HepG2 (cell line): ENCODE measurements at regions not wholly inside any gene's neighbourhood (a gene's known extent, or its start where the extent isn't known, plus 50 kb on each side); places are given as distances from the start of the nearest gene placed in this dataset.

Experiments
- ATAC-seq: fragments of 200-7000 bp; cut with Tn5 transposase; 3 replicates; pipeline ENCODE4 v1.9.1; 2020; ENCODE audit warnings: mild to moderate bottlenecking, moderate library complexity
- BruUV-seq: library from RNA; stranded (reverse); fragments of 400-500 nt; replicated peaks from 2 replicates; lab custom pipeline; 2021; lab: Mats Ljungman, UMichigan
- CTCF ChIA-PET: fragments of 300-600 bp; formaldehyde crosslinking; extraction: SDS; loops from one replicate; lab custom pipeline; 2021; ENCODE audit warnings: low total read pairs, inconsistent platforms, low intra/inter-chr PET ratio; lab: Yijun Ruan, JAX
- POLR2A ChIA-PET: fragments of 350-600 bp; sonication (Branson Sonifier 250); formaldehyde crosslinking; loops from one replicate; lab custom pipeline; 2020; ENCODE audit warnings: antibody characterized with exemption, inconsistent platforms; lab: Yijun Ruan, JAX
- DNase-seq: peaks from one replicate; pipeline ENCODE4 v3.0.0-alpha.2; 2015; ENCODE audit warnings: low spot score
- FAIRE-seq: peaks from 3 replicates; lab custom pipeline; 2011; peaks lifted over from hg19 to GRCh38; lab: Jason Lieb, UNC
- H2AFZ ChIP-seq: one replicate; pipeline ENCODE4 v1.6.1; 2011; ENCODE audit warnings: low read length, inconsistent platforms
- H3K27ac ChIP-seq: fragments of 300-600 bp; 3 replicates; pipeline ENCODE4 v1.8.0; 2011; ENCODE audit warnings: mixed run types, mild to moderate bottlenecking, mixed read lengths, low read length, inconsistent platforms; ENCODE audit not compliant: insufficient read depth; ENCODE audit errors: extremely low read length
- H3K27me3 ChIP-seq, 2 experiments: fragments of 200-600 bp in 1 of 2; 2 replicates in 1 of 2; 3 replicates in 1 of 2; pipeline versions ENCODE4 v1.6.0 to v1.8.0; 2011; ENCODE audit warnings: low read length in 2 of 2, mild to moderate bottlenecking in 2 of 2, moderate library complexity in 2 of 2, inconsistent platforms in 1 of 2; ENCODE audit not compliant: insufficient read depth in 2 of 2, control insufficient read depth in 1 of 2
- H3K36me3 ChIP-seq, 2 experiments: fragments of 200-600 bp in 1 of 2; replicated peaks in 1 of 2; 2 replicates in 1 of 2; 3 replicates in 1 of 2; pipeline versions ENCODE4 v1.5.1 to v1.8.0; 2011; ENCODE audit warnings: low read length in 2 of 2, inconsistent platforms in 1 of 2; ENCODE audit not compliant: insufficient read depth in 2 of 2, control insufficient read depth in 1 of 2
- H3K4me1 ChIP-seq: 2 replicates; pipeline ENCODE4 v1.5.1; 2012; ENCODE audit warnings: low read length, inconsistent platforms; ENCODE audit not compliant: insufficient read depth
- H3K4me2 ChIP-seq: 2 replicates; pipeline ENCODE4 v1.6.0; 2011; ENCODE audit warnings: low read depth, low read length, inconsistent platforms
- H3K4me3 ChIP-seq, 3 experiments: fragments of 200-600 bp in 1 of 3; sonication (generic), shearing (Covaris generic) in 1 of 3; replicated peaks in 1 of 3; 2 replicates each; pipeline ENCODE4 v1.5.1; 2011 to 2016; ENCODE audit warnings: low read length in 3 of 3, inconsistent platforms in 2 of 3, low read depth in 2 of 3, mild to moderate bottlenecking in 2 of 3, control low read depth in 1 of 3, mixed read lengths in 1 of 3; ENCODE audit not compliant: insufficient read depth in 1 of 3
- H3K79me2 ChIP-seq: one replicate; pipeline ENCODE4 v1.6.1; 2011; ENCODE audit warnings: low read length, inconsistent platforms; ENCODE audit not compliant: insufficient read depth
- H3K9ac ChIP-seq: 2 replicates; pipeline ENCODE4 v1.6.0; 2011; ENCODE audit warnings: mild to moderate bottlenecking, low read depth, low read length, inconsistent platforms; ENCODE audit not compliant: insufficient read depth
- H3K9me3 ChIP-seq: 2 replicates; pipeline ENCODE4 v1.5.1; 2012; ENCODE audit warnings: mild to moderate bottlenecking, low read length
- H4K20me1 ChIP-seq: 2 replicates; pipeline ENCODE4 v1.6.0; 2011; ENCODE audit warnings: inconsistent platforms, mild to moderate bottlenecking, low read length, moderate library complexity; ENCODE audit not compliant: insufficient read depth
- EZH2 ChIP-seq: conservative IDR thresholded peaks from 2 replicates; pipeline ENCODE4 v1.6.1; 2012; ENCODE audit warnings: mild to moderate bottlenecking, low read depth, low read length, moderate library complexity
- GFI1 ChIP-seq: sonication (generic); formaldehyde crosslinking; IDR thresholded peaks from 2 replicates; pipeline ENCODE4 v1.5.0; 2020; ENCODE audit warnings: missing genetic modification reagents, mild to moderate bottlenecking, borderline replicate concordance
- HNF4A ChIP-seq: sonication (generic); formaldehyde crosslinking; IDR thresholded peaks from 2 replicates; pipeline ENCODE4 v1.4.0; 2020; ENCODE audit warnings: missing genetic modification reagents
- ISL2 ChIP-seq: sonication (generic); formaldehyde crosslinking; IDR thresholded peaks from 2 replicates; pipeline ENCODE4 v1.5.0; 2020; ENCODE audit warnings: missing genetic modification reagents
- KDM6A ChIP-seq: IDR thresholded peaks from 2 replicates; pipeline ENCODE4 v1.6.1; 2016; ENCODE audit warnings: low read depth
- ZKSCAN8 ChIP-seq: IDR thresholded peaks from 2 replicates; pipeline ENCODE4 v1.6.1; 2016; ENCODE audit warnings: borderline replicate concordance, missing genetic modification reagents, missing compliant biosample characterization
- ZNF431 ChIP-seq: sonication (generic); formaldehyde crosslinking; IDR thresholded peaks from 2 replicates; pipeline ENCODE4 v1.9.0; 2022; ENCODE audit warnings: missing genetic modification reagents, low read depth, mild to moderate bottlenecking, borderline replicate concordance
- ZNF790 ChIP-seq: sonication (generic); formaldehyde crosslinking; IDR thresholded peaks from 2 replicates; pipeline ENCODE4 v1.8.0; 2022; ENCODE audit warnings: missing genetic modification reagents, mild to moderate bottlenecking, borderline replicate concordance
- WGBS: methylation state at CpG from one replicate; pipeline ENCODE4 v1.1.6; 2017; ENCODE audit warnings: low lambda C conversion rate; 5-methylcytosine and 5-hydroxymethylcytosine counted together
- in situ Hi-C: cut with HindIII; loops from 2 replicates; pipeline ENCODE4 v1.10.0; 2017; ENCODE audit warnings: low pct_unique_long_range_greater_than_20kb; ENCODE audit not compliant: extremely low pct_ligation_motif_present
- intact Hi-C: fragments of 100-400 bp; cut with micrococcal nuclease; formaldehyde crosslinking; loops from one replicate; pipeline ENCODE4 v1.10.0; 2022; ENCODE audit not compliant: unreplicated experiment

GRCh38 chr11:105432241-105432995, 177.5 kb upstream of the GRIA4 start:
- Histone ChIP-seq H3K4me2 (no peak overlapping the region), H3K79me2 (no peaks in the 10 kb centered on the region), H3K4me1 (no peaks in the 10 kb centered on the region), H3K27ac (no peak overlapping the region)
- POLR2A ChIA-PET, result no interaction called here
- in situ Hi-C loops, result no loop called here
- no peak for DNase-seq
- no peak for TF ChIP-seq ZNF790 (CRISPR knock-in tag)
- TF ChIP-seq HNF4A (CRISPR knock-in tag), result no peak
- no peak for TF ChIP-seq ZKSCAN8 (CRISPR knock-in tag)
- TF ChIP-seq ZNF431 (CRISPR knock-in tag), result no peak
- no peak for TF ChIP-seq KDM6A (CRISPR knock-in tag)
- TF ChIP-seq EZH2, result no peak
- no peak for TF ChIP-seq GFI1 (CRISPR knock-in tag)
- no peak for TF ChIP-seq ISL2 (CRISPR knock-in tag)
- TF ChIP-seq, all 625 proteins: peak for 0
- Histone ChIP-seq H3K4me3 (no peak overlapping the region), H4K20me1 (no peaks in the 10 kb centered on the region), H3K9me3 (no peaks in the 10 kb centered on the region), H3K27me3 (no peaks in the 10 kb centered on the region; a peak in 1 of 5 replicates), H3K9ac (no peak overlapping the region), H2AFZ (no peak overlapping the region), H3K36me3 (no peaks in the 10 kb centered on the region)
- intact Hi-C loops, result no loop called here
- FAIRE-seq (no peak), ATAC-seq (no peak)
- BruUV-seq, result no TSS peak
- 30% methylated on average over 3 of the region's 3 CpGs for WGBS
- CTCF ChIA-PET, result no interaction called here
